ENCODE measurements at regions not wholly inside any gene's neighbourhood (a gene's known extent, or its start where the extent isn't known, plus 50 kb on each side); places are given as distances from the start of the nearest gene placed in this dataset.

DNA sequence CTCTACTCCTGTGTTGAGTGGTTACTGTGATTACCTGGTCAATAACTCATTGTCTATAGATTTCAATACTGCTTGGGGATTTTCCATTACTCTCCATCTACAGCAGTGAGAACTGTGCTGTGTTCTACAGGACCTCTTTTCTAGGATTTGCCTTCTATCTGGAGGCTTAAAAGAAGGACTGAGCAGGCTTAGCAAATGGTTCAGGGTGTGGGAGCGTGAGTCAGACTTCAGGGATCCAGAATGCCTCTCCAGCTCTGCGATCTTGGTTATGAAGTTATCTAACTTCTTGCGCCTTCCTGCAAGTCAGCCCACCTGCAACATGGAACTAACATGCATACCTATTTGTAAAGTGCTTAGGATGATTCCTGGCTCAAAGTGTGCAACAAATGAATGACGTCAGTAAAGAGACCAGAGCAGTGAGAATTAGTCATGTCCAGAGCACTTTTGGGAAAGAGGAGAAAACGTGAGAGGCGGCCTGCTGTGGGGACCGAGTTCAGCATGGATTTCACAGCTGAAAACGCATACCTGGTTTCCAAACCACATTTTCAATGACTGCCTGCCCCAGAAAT is 610.1 kb upstream of the CDH4 start:
- Histone ChIP-seq H3K27ac (ENCODE audit: low read length) (no peak overlapping the region), H3K9me3 (ENCODE audit: control insufficient read depth, insufficient read depth, low read depth, low read length) (no peaks in the 10 kb centered on the region), H3K4me1 (ENCODE audit: control insufficient read depth, insufficient read depth, low read length) (no peaks in the 10 kb centered on the region), H3K36me3 (ENCODE audit: control insufficient read depth, insufficient read depth, low read length) (no peaks in the 10 kb centered on the region), H3K4me3 (ENCODE audit: low read depth in 2 of 2, low read length in 2 of 2) (no peak overlapping the region), H3K27me3 (ENCODE audit: control insufficient read depth, insufficient read depth, low read length) (no peaks in the 10 kb centered on the region)
- no peak for TF ChIP-seq SIN3A (IDR thresholded peaks at IDR 0.05; ENCODE audit: borderline replicate concordance, insufficient read depth, low read depth, low read length)
- no peak for TF ChIP-seq TCF7L2 (IDR thresholded peaks at IDR 0.05; ENCODE audit: low read depth, low read length)
- TF ChIP-seq, protein P1, sequence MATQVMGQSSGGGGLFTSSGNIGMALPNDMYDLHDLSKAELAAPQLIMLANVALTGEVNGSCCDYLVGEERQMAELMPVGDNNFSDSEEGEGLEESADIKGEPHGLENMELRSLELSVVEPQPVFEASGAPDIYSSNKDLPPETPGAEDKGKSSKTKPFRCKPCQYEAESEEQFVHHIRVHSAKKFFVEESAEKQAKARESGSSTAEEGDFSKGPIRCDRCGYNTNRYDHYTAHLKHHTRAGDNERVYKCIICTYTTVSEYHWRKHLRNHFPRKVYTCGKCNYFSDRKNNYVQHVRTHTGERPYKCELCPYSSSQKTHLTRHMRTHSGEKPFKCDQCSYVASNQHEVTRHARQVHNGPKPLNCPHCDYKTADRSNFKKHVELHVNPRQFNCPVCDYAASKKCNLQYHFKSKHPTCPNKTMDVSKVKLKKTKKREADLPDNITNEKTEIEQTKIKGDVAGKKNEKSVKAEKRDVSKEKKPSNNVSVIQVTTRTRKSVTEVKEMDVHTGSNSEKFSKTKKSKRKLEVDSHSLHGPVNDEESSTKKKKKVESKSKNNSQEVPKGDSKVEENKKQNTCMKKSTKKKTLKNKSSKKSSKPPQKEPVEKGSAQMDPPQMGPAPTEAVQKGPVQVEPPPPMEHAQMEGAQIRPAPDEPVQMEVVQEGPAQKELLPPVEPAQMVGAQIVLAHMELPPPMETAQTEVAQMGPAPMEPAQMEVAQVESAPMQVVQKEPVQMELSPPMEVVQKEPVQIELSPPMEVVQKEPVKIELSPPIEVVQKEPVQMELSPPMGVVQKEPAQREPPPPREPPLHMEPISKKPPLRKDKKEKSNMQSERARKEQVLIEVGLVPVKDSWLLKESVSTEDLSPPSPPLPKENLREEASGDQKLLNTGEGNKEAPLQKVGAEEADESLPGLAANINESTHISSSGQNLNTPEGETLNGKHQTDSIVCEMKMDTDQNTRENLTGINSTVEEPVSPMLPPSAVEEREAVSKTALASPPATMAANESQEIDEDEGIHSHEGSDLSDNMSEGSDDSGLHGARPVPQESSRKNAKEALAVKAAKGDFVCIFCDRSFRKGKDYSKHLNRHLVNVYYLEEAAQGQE (IDR thresholded peaks at IDR 0.05; ENCODE audit: insufficient read depth in 1 of 2, low read depth in 2 of 2, low read length in 1 of 2): no peak
- TF ChIP-seq POLR2AphosphoS5 (IDR thresholded peaks at IDR 0.05; ENCODE audit: low read depth, low read length): no peak
- TF ChIP-seq, protein P2, sequence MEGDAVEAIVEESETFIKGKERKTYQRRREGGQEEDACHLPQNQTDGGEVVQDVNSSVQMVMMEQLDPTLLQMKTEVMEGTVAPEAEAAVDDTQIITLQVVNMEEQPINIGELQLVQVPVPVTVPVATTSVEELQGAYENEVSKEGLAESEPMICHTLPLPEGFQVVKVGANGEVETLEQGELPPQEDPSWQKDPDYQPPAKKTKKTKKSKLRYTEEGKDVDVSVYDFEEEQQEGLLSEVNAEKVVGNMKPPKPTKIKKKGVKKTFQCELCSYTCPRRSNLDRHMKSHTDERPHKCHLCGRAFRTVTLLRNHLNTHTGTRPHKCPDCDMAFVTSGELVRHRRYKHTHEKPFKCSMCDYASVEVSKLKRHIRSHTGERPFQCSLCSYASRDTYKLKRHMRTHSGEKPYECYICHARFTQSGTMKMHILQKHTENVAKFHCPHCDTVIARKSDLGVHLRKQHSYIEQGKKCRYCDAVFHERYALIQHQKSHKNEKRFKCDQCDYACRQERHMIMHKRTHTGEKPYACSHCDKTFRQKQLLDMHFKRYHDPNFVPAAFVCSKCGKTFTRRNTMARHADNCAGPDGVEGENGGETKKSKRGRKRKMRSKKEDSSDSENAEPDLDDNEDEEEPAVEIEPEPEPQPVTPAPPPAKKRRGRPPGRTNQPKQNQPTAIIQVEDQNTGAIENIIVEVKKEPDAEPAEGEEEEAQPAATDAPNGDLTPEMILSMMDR (IDR thresholded peaks at IDR 0.05): no peak
- DNase-seq (ENCODE audit: low read depth, low spot score): no peak
- POLR2A ChIA-PET: no interaction called here
- no peak for ATAC-seq
- in situ Hi-C loops (cut with HindIII; ENCODE audit: low pct_unique_long_range_greater_than_20kb, low sequenced_read_pairs): no loop called here
- BruUV-seq (replicated peaks): no TSS peak
- intact Hi-C loops (cut with micrococcal nuclease; ENCODE audit: unreplicated experiment): no loop called here
- CTCF ChIA-PET: no interaction called here

GRCh38 chr20:60642541-60642940 is 609.5 kb upstream of the CDH4 start:
- no peak for TF ChIP-seq TCF7L2 (IDR thresholded peaks at IDR 0.05; ENCODE audit: low read depth, low read length)
- TF ChIP-seq, protein P2 (IDR thresholded peaks at IDR 0.05): no peak
- POLR2A ChIA-PET: no interaction called here
- in situ Hi-C loops (cut with HindIII; ENCODE audit: low pct_unique_long_range_greater_than_20kb, low sequenced_read_pairs): no loop called here

More at GRCh38 chr20:60642541-60642940, 609.5 kb upstream of the CDH4 start:
- CTCF ChIA-PET: no interaction called here
- Histone ChIP-seq H3K9me3 (ENCODE audit: control insufficient read depth, insufficient read depth, low read depth, low read length) (no peaks in the 10 kb centered on the region; the same call in 1 of the 2 replicates), H3K27ac (ENCODE audit: low read length) (no peak overlapping the region), H3K4me1 (ENCODE audit: control insufficient read depth, insufficient read depth, low read length) (no peaks in the 10 kb centered on the region), H3K27me3 (ENCODE audit: control insufficient read depth, insufficient read depth, low read length) (no peaks in the 10 kb centered on the region), H3K4me3 (ENCODE audit: low read depth in 2 of 2, low read length in 2 of 2) (no peak overlapping the region), H3K36me3 (ENCODE audit: control insufficient read depth, insufficient read depth, low read length) (no peaks in the 10 kb centered on the region)
- ATAC-seq (no peak), DNase-seq (ENCODE audit: low read depth, low spot score) (no peak)
- no TSS peak for BruUV-seq (replicated peaks)
- intact Hi-C loops (cut with micrococcal nuclease; ENCODE audit: unreplicated experiment): no loop called here

Data from Panc1 (cell line).